ENCODE measurements at regions not wholly inside any gene's neighbourhood (a gene's known extent, or its start where the extent isn't known, plus 50 kb on each side); places are given as distances from the start of the nearest gene placed in this dataset.

DNA sequence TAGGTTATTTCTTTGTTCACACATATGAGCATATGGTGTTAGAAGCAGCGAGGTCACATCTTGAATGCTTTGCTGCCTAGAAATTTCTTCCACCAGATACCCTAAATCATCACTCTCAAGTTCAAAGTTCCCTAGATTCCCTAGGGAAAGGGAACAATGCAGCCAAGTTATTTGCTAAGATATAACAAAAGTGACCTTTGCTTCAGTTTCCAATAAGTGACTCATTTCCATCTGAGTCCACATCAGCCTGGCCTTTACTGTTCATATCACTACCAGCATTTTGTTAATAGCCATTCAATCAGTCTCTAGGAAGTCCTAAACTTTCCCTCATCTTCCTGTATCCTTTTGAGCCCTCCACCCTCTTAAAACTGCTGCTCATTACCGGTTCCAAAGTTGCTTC lies 1502.5 kb downstream of the KCNT2 start:
- Histone ChIP-seq H3K9me2 (replicated peaks; ENCODE audit: control insufficient read depth, low read length) (no peaks in the 10 kb centered on the region), H4K20me1 (ENCODE audit: control insufficient read depth, insufficient read depth, low read depth, low read length) (no peaks in the 10 kb centered on the region), H3F3A (ENCODE audit: control insufficient read depth, insufficient read depth) (no peaks in the 10 kb centered on the region), H3K27ac (ENCODE audit: low read depth, low read length) (no peak overlapping the region), H3K36me3 (ENCODE audit: control insufficient read depth, low read length) (no peaks in the 10 kb centered on the region), H3K27me3 (ENCODE audit: control insufficient read depth, low read length) (no peaks in the 10 kb centered on the region), H3K79me2 (ENCODE audit: control insufficient read depth, low read length) (no peaks in the 10 kb centered on the region), H3K4me1 (ENCODE audit: control insufficient read depth, low read length) (no peaks in the 10 kb centered on the region), H3K4me3 (ENCODE audit: low read length) (no peak overlapping the region), H3K9me3 (ENCODE audit: control insufficient read depth, insufficient read depth, low read length) (0 out of 2 replicates have a peak, but pooled peaks cover 3% of the 10 kb centered on the region), H3K4me2 (ENCODE audit: low read length) (no peak overlapping the region)
- no peak for TF ChIP-seq EZH2phosphoT487 (IDR thresholded peaks at IDR 0.05; ENCODE audit: borderline replicate concordance, low read length)
- TF ChIP-seq, protein P1, sequence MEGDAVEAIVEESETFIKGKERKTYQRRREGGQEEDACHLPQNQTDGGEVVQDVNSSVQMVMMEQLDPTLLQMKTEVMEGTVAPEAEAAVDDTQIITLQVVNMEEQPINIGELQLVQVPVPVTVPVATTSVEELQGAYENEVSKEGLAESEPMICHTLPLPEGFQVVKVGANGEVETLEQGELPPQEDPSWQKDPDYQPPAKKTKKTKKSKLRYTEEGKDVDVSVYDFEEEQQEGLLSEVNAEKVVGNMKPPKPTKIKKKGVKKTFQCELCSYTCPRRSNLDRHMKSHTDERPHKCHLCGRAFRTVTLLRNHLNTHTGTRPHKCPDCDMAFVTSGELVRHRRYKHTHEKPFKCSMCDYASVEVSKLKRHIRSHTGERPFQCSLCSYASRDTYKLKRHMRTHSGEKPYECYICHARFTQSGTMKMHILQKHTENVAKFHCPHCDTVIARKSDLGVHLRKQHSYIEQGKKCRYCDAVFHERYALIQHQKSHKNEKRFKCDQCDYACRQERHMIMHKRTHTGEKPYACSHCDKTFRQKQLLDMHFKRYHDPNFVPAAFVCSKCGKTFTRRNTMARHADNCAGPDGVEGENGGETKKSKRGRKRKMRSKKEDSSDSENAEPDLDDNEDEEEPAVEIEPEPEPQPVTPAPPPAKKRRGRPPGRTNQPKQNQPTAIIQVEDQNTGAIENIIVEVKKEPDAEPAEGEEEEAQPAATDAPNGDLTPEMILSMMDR (IDR thresholded peaks at IDR 0.05; ENCODE audit: low read depth, low read length, poor library complexity, severe bottlenecking) = no peak

DNA sequence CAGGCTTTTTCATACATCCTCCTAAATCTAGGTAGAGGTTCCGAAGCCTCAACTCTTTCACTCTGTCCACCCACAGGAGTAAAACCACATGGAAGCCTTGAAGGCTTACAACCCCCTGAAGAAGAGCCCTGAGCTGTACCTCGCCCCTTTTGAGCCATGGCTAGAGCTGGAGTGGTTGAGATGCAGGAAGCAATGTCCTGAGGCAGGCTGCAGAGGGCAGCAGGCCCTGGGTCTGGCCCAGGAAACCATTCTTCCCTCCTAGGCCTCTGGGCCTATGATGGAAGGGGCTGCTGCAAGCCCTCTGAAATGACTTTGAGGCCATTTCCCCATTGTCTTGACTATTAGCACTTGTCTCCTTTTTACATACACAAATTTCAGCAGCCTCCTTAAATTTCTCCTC lies 1503.0 kb downstream of the KCNT2 start:
- Histone ChIP-seq H3K4me2 (ENCODE audit: low read length) (no peak overlapping the region), H3K4me3 (ENCODE audit: low read length) (no peak overlapping the region), H3K27me3 (ENCODE audit: control insufficient read depth, low read length) (no peaks in the 10 kb centered on the region), H3K9me3 (ENCODE audit: control insufficient read depth, insufficient read depth, low read length) (0 out of 2 replicates have a peak, but pooled peaks cover 3% of the 10 kb centered on the region), H3K27ac (ENCODE audit: low read depth, low read length) (no peak overlapping the region), H3K4me1 (ENCODE audit: control insufficient read depth, low read length) (no peaks in the 10 kb centered on the region), H3K9me2 (replicated peaks; ENCODE audit: control insufficient read depth, low read length) (no peaks in the 10 kb centered on the region), H3K36me3 (ENCODE audit: control insufficient read depth, low read length) (no peaks in the 10 kb centered on the region), H3F3A (ENCODE audit: control insufficient read depth, insufficient read depth) (no peaks in the 10 kb centered on the region), H3K79me2 (ENCODE audit: control insufficient read depth, low read length) (no peaks in the 10 kb centered on the region), H4K20me1 (ENCODE audit: control insufficient read depth, insufficient read depth, low read depth, low read length) (no peaks in the 10 kb centered on the region)
- TF ChIP-seq, protein P1 (IDR thresholded peaks at IDR 0.05; ENCODE audit: low read depth, low read length, poor library complexity, severe bottlenecking) = no peak
- no peak for TF ChIP-seq EZH2phosphoT487 (IDR thresholded peaks at IDR 0.05; ENCODE audit: borderline replicate concordance, low read length)

DNA sequence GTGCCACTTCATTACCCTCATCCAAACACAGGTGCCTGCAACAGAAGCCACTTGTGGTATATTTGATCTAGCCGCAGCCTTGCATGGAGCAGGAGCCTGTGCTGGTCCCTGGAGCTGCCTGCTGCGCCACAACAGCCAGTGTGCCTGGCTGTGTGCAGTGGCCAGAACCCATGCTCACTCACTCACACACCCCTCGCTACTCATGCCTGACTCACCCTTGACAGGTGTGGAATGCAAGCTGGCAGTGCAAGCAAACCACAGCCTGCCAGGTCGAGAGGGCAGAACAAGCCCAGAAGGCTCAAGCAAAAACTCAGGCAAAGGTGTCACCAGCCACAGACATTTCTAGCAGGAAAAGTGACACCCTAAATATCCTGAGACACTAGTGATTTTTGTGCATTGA lies 1510.9 kb downstream of the KCNT2 start:
- no peaks in the 10 kb centered on the region for H3F3A ChIP-seq (ENCODE audit: control insufficient read depth, insufficient read depth)
- H3K4me1 ChIP-seq (ENCODE audit: control insufficient read depth, low read length) = no peaks in the 10 kb centered on the region
- no peak overlapping the region for H3K4me3 ChIP-seq (ENCODE audit: low read length)
- H4K20me1 ChIP-seq (ENCODE audit: control insufficient read depth, insufficient read depth, low read depth, low read length) = no peaks in the 10 kb centered on the region
- H3K36me3 ChIP-seq (ENCODE audit: control insufficient read depth, low read length) = no peaks in the 10 kb centered on the region
- H3K79me2 ChIP-seq (ENCODE audit: control insufficient read depth, low read length) = no peaks in the 10 kb centered on the region
- no peak for TF ChIP-seq EZH2phosphoT487 (IDR thresholded peaks at IDR 0.05; ENCODE audit: borderline replicate concordance, low read length)
- TF ChIP-seq, protein P1 (IDR thresholded peaks at IDR 0.05; ENCODE audit: low read depth, low read length, poor library complexity, severe bottlenecking) = no peak
- H3K9me2 ChIP-seq (replicated peaks; ENCODE audit: control insufficient read depth, low read length) = no peaks in the 10 kb centered on the region
- no peak overlapping the region for H3K27ac ChIP-seq (ENCODE audit: low read depth, low read length)
- no peaks in the 10 kb centered on the region for H3K9me3 ChIP-seq (ENCODE audit: control insufficient read depth, insufficient read depth, low read length)
- H3K4me2 ChIP-seq (ENCODE audit: low read length) = no peak overlapping the region
- no peaks in the 10 kb centered on the region for H3K27me3 ChIP-seq (ENCODE audit: control insufficient read depth, low read length)
